Activated CD8-positive, alpha-beta T cell treated with anti-CD3 and anti-CD28 coated beads for 36 hours (primary cell): ENCODE measurements at regions not wholly inside any gene's neighbourhood (a gene's known extent, or its start where the extent isn't known, plus 50 kb on each side); places are given as distances from the start of the nearest gene placed in this dataset.

Source experiments
- ATAC-seq: fragments of 200-7000 bp; cut with Tn5 transposase; one replicate; pipeline ENCODE4 v1.10.0; 2021; ENCODE audit warnings: mild to moderate bottlenecking, moderate library complexity
- CTCF ChIA-PET: fragments of 350-600 bp; sonication (Branson Sonifier 250); formaldehyde crosslinking; loops from one replicate; lab custom pipeline; 2021; ENCODE audit warnings: antibody characterized with exemption; lab: Charles Lee
- POLR2A ChIA-PET: fragments of 350-600 bp; sonication (Branson Sonifier 250); formaldehyde crosslinking; loops from one replicate; lab custom pipeline; 2021; ENCODE audit warnings: antibody characterized with exemption; lab: Charles Lee
- DNase-seq: peaks from one replicate; pipeline ENCODE4 v3.0.0-alpha.2; 2020
- H3K27ac Mint-ChIP-seq: one replicate; pipeline ENCODE4 v1.8.0; 2021; ENCODE audit warnings: mild to moderate bottlenecking, mixed read lengths
- H3K27me3 Mint-ChIP-seq: one replicate; pipeline ENCODE4 v1.8.0; 2021; ENCODE audit warnings: mixed read lengths
- H3K36me3 Mint-ChIP-seq: one replicate; pipeline ENCODE4 v1.8.0; 2021; ENCODE audit warnings: low read depth, mixed read lengths
- H3K4me1 Mint-ChIP-seq: one replicate; pipeline ENCODE4 v1.8.0; 2021; ENCODE audit warnings: low read depth, mixed read lengths
- H3K4me3 Mint-ChIP-seq: one replicate; pipeline ENCODE4 v1.8.0; 2021; ENCODE audit warnings: mild to moderate bottlenecking, moderate library complexity, mixed read lengths
- H3K9me3 Mint-ChIP-seq: one replicate; pipeline ENCODE4 v1.8.0; 2021; ENCODE audit warnings: mixed read lengths
- CTCF ChIP-seq: fragments of 200-600 bp; IDR thresholded peaks from one replicate; pipeline ENCODE4 v1.8.0; 2022; ENCODE audit warnings: antibody characterized with exemption, mild to moderate bottlenecking
- intact Hi-C: fragments of 100-400 bp; cut with micrococcal nuclease; formaldehyde crosslinking; loops from one replicate; pipeline ENCODE4 v1.10.0; 2022

GRCh38 chr9:14560194-14560593 lies 133.0 kb downstream of the ZDHHC21 start:
- peaks cover 8% of the 10 kb centered on the region for H3K27me3 Mint-ChIP-seq
- H3K4me1 Mint-ChIP-seq: peaks cover 5% of the 10 kb centered on the region
- peak; percentile 89 for ATAC-seq
- H3K4me3 Mint-ChIP-seq: no peak overlapping the region
- peak; percentile 14 for DNase-seq
- TF ChIP-seq CTCF: no peak
- intact Hi-C loops: no loop called here
- H3K9me3 Mint-ChIP-seq: peaks cover 1% of the 10 kb centered on the region
- ChIA-PET POLR2A (no interaction called here), CTCF (no interaction called here)
- no peaks in the 10 kb centered on the region for H3K36me3 Mint-ChIP-seq
- no peak overlapping the region for H3K27ac Mint-ChIP-seq

GRCh38 chr9:14554886-14555285 lies 138.3 kb downstream of the ZDHHC21 start:
- peaks cover 5% of the 10 kb centered on the region for H3K27me3 Mint-ChIP-seq
- no peaks in the 10 kb centered on the region for H3K4me1 Mint-ChIP-seq
- no peaks in the 10 kb centered on the region for H3K36me3 Mint-ChIP-seq
- peaks cover 1% of the 10 kb centered on the region for H3K9me3 Mint-ChIP-seq
- DNase-seq (no peak), ATAC-seq (no peak)
- H3K27ac Mint-ChIP-seq: no peak overlapping the region
- ChIA-PET CTCF (no interaction called here), POLR2A (no interaction called here)
- intact Hi-C loops: no loop called here
- TF ChIP-seq CTCF: no peak
- no peak overlapping the region for H3K4me3 Mint-ChIP-seq

DNA sequence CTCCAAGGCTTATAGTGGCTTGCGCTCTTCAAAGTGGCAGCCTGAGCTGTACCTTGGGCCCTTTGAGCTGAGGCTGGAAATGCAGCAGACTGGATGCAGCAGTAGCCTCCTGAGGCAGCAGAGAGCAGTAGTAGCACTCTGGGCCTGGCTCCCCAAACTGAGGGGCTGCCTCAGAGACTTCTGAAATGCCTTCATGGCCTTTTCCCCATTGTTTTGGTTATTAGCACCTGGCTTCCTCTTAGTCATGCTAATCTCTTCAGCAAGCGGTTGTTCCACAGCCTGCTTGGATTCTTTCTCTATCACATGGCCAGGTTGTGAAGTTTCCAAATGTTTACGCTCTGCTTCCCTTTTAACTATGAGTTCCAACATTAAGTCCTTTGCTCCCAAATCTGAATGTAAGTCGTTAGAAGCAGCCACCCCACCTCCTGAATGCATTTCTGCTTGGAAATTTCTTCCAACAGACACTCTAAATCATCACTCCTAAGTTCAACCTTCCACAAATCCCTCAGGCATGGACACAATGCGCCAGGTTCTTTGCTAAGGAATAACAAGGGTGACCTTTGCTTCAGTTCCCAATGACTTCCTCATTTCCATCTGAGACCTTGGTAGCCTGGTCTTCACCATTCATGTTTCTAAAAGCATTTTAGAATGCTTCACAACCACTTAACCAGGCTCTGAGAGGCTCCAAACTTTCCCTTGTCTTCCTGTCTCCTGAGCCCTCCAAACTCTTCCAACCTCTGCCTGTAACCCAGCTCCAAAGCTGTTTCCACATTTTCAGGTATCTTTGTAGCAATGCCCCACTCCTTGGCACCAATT lies 145.8 kb downstream of the ZDHHC21 start:
- Mint-ChIP-seq H3K36me3 (no peaks in the 10 kb centered on the region), H3K27ac (no peak overlapping the region), H3K4me1 (no peaks in the 10 kb centered on the region), H3K4me3 (no peak overlapping the region), H3K27me3 (peaks cover 5% of the 10 kb centered on the region), H3K9me3 (no peaks in the 10 kb centered on the region)
- ChIA-PET CTCF (no interaction called here), POLR2A (no interaction called here)
- DNase-seq: no peak
- no peak for TF ChIP-seq CTCF
- ATAC-seq: no peak
- intact Hi-C loops: no loop called here

DNA sequence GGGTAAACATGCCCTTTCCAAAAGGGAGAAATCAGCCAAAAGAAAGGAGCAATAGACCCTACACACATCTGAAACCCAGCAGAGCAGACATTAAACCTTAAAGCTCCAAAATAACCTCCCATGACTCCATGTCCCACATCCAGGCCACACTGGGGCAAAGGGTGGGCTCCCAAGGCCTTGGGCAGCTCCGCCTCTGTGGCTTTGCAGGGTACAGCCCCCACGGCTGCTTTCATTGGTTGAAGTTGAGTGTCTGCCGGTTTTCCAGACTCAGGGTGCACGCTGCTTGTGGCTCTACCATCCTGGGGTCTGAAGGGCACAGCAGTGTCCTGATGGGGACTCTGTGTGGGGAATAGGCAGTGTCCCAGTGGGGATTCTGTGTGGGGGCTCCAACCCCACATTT lies 146.5 kb downstream of the ZDHHC21 start:
- H3K9me3 Mint-ChIP-seq: no peaks in the 10 kb centered on the region
- ChIA-PET POLR2A (no interaction called here), CTCF (no interaction called here)
- peaks cover 3% of the 10 kb centered on the region for H3K27me3 Mint-ChIP-seq
- intact Hi-C loops: no loop called here
- ATAC-seq (no peak), DNase-seq (no peak)
- H3K4me3 Mint-ChIP-seq: no peak overlapping the region
- H3K4me1 Mint-ChIP-seq: no peaks in the 10 kb centered on the region
- no peak for TF ChIP-seq CTCF
- H3K36me3 Mint-ChIP-seq: no peaks in the 10 kb centered on the region
- H3K27ac Mint-ChIP-seq: no peak overlapping the region

DNA sequence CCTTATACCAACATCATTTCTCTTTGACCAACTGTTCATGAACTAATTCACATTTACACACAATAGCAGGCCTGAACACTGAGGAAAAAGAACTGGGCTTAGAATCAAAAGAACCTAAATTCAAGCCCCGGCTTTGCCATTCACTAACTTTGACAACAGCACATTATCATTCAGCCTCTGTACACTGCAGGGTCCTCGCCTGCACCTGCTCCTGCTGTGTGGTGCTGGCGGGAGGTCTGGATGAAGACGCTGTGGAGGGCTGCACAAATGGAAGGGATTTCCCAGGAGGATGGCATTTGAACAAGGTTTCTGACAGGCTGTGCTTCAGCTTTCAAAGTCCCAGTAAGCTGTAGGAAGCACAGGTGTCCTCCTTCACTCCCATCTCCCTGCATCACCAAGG lies 151.2 kb downstream of the ZDHHC21 start:
- TF ChIP-seq CTCF: no peak
- Mint-ChIP-seq H3K27ac (no peak overlapping the region), H3K36me3 (no peaks in the 10 kb centered on the region), H3K4me1 (no peaks in the 10 kb centered on the region), H3K9me3 (no peaks in the 10 kb centered on the region), H3K4me3 (no peak overlapping the region), H3K27me3 (peaks cover 3% of the 10 kb centered on the region)
- ChIA-PET CTCF (no interaction called here), POLR2A (no interaction called here)
- intact Hi-C loops: no loop called here
- no peak for ATAC-seq
- DNase-seq: no peak
